K562 (cell line): ENCODE measurements at regions not wholly inside any gene's neighbourhood (a gene's known extent, or its start where the extent isn't known, plus 50 kb on each side); places are given as distances from the start of the nearest gene placed in this dataset.

Experiments
- ATAC-seq: fragments of 200-7000 bp; cut with Tn5 transposase; 3 replicates; pipeline ENCODE4 v1.9.1; 2020; ENCODE audit warnings: moderate library complexity
- BruUV-seq: library from RNA; stranded (reverse); fragments of 400-500 nt; replicated peaks from 2 replicates; lab custom pipeline; 2021; lab: Mats Ljungman, UMichigan
- CTCF ChIA-PET: fragments of 300-600 bp; formaldehyde crosslinking; extraction: SDS; loops from one replicate; lab custom pipeline; 2021; ENCODE audit warnings: low intra/inter-chr PET ratio; lab: Yijun Ruan, JAX
- POLR2A ChIA-PET: fragments of 300-600, 350-650 bp; sonication (Branson Sonifier 250); formaldehyde crosslinking; extraction: SDS; loops from one replicate; lab custom pipeline; 2021; ENCODE audit warnings: antibody characterized with exemption, inconsistent platforms; lab: Yijun Ruan, JAX
- DNase-seq, 4 experiments: peaks; one replicate each; pipeline versions ENCODE4 v3.0.0 to v3.0.0-alpha.2; 2011 to 2018; ENCODE audit warnings: low spot score in 3 of 4, mixed read lengths in 3 of 4; ENCODE audit errors: extremely low read depth in 1 of 4
- FAIRE-seq: peaks from 2 replicates; lab custom pipeline; 2011; peaks lifted over from hg19 to GRCh38; lab: Jason Lieb, UNC
- H2AFZ ChIP-seq: 2 replicates; pipeline ENCODE4 v1.6.0; 2011; ENCODE audit warnings: low read depth, low read length, control low read depth, inconsistent platforms
- H3K27ac ChIP-seq: fragments of 200-600 bp; 3 replicates; pipeline ENCODE4 v1.8.0; 2011; ENCODE audit warnings: low read depth, mild to moderate bottlenecking, control low read depth, inconsistent platforms, low read length, moderate library complexity, mixed read lengths; ENCODE audit errors: extremely low read depth
- H3K27me3 ChIP-seq, 2 experiments: fragments of 300-600 bp in 1 of 2; 2 replicates in 1 of 2; 3 replicates in 1 of 2; pipeline versions ENCODE4 v1.6.0 to v1.8.0; 2011; ENCODE audit warnings: inconsistent platforms in 2 of 2, low read length in 2 of 2, mild to moderate bottlenecking in 1 of 2, mixed read lengths in 1 of 2, moderate library complexity in 1 of 2; ENCODE audit not compliant: control insufficient read depth in 2 of 2, insufficient read depth in 2 of 2
- H3K36me3 ChIP-seq: fragments of 300-600 bp; 3 replicates; pipeline ENCODE4 v1.8.0; 2011; ENCODE audit warnings: mild to moderate bottlenecking, low read length, inconsistent platforms; ENCODE audit not compliant: control insufficient read depth, insufficient read depth
- H3K4me1 ChIP-seq, 2 experiments: fragments of 200-600 bp in 1 of 2; replicated peaks in 1 of 2; 2 replicates in 1 of 2; 3 replicates in 1 of 2; pipeline versions ENCODE4 v1.5.1 to v1.8.0; 2011; ENCODE audit warnings: inconsistent platforms in 2 of 2, low read length in 2 of 2, mild to moderate bottlenecking in 1 of 2, mixed read lengths in 1 of 2, moderate library complexity in 1 of 2; ENCODE audit not compliant: control insufficient read depth in 2 of 2, insufficient read depth in 2 of 2
- H3K4me2 ChIP-seq: 2 replicates; pipeline ENCODE4 v1.6.1; 2011; ENCODE audit warnings: low read length, control low read depth, inconsistent platforms, mixed read lengths; ENCODE audit not compliant: insufficient read depth
- H3K4me3 ChIP-seq: fragments of 200-600 bp; sonication (generic), shearing (Covaris generic); 2 replicates; pipeline ENCODE4 v1.5.1; 2016; ENCODE audit warnings: control low read depth, inconsistent platforms
- H3K79me2 ChIP-seq: fragments of 200-600 bp; 3 replicates; pipeline ENCODE4 v1.8.0; 2011; ENCODE audit warnings: low read length, inconsistent platforms; ENCODE audit not compliant: control insufficient read depth, insufficient read depth
- H3K9ac ChIP-seq, 2 experiments: 2 replicates each; pipeline versions ENCODE4 v1.6.0 to v1.6.1; 2011; ENCODE audit warnings: low read depth in 2 of 2, low read length in 2 of 2, control low read depth in 1 of 2, inconsistent platforms in 1 of 2, mild to moderate bottlenecking in 1 of 2, mixed read lengths in 1 of 2; ENCODE audit not compliant: insufficient read depth in 1 of 2
- H3K9me1 ChIP-seq: one replicate; pipeline ENCODE4 v1.6.0; 2011; ENCODE audit warnings: inconsistent platforms, mild to moderate bottlenecking, low read length, moderate library complexity; ENCODE audit not compliant: control insufficient read depth, insufficient read depth
- H3K9me3 ChIP-seq: replicated peaks from 2 replicates; pipeline ENCODE4 v1.5.1; 2011; ENCODE audit warnings: low read depth, low read length, inconsistent platforms; ENCODE audit not compliant: control insufficient read depth, insufficient read depth
- H4K20me1 ChIP-seq: replicated peaks from 2 replicates; pipeline ENCODE4 v1.6.1; 2011; ENCODE audit warnings: low read length, inconsistent platforms, mixed read lengths; ENCODE audit not compliant: control insufficient read depth, insufficient read depth
- AFF1 ChIP-seq, 2 experiments: fragments of 450-650 bp; IDR thresholded peaks; 2 replicates each; pipeline ENCODE4 v1.6.1; 2018; ENCODE audit warnings: mild to moderate bottlenecking in 2 of 2, low read depth in 1 of 2; ENCODE audit not compliant: partially characterized antibody in 2 of 2
- ARID3A ChIP-seq: IDR thresholded peaks from 2 replicates; pipeline ENCODE4 v1.6.1; 2012; ENCODE audit warnings: low read depth, low read length, improper control_type of control experiment, borderline replicate concordance
- CHCHD3 ChIP-seq: fragments of 250-450 bp; sonication (Bioruptor Pico); IDR thresholded peaks from 2 replicates; pipeline ENCODE4 v2.1.2; 2022; ENCODE audit warnings: mild to moderate bottlenecking
- CHD1 ChIP-seq: fragments of 200-600 bp; sonication (generic); IDR thresholded peaks from one replicate; pipeline ENCODE4 v1.6.1; 2012; ENCODE audit warnings: mild to moderate bottlenecking, moderate library complexity, low read length, inconsistent platforms
- CREB1 ChIP-seq, 2 experiments: sonication (generic) in 1 of 2; formaldehyde crosslinking in 1 of 2; IDR thresholded peaks; 2 replicates each; pipeline versions ENCODE4 v1.6.1 to v1.8.0; 2012 to 2022; ENCODE audit warnings: inconsistent platforms in 1 of 2, mild to moderate bottlenecking in 1 of 2, missing genetic modification reagents in 1 of 2, moderate library complexity in 1 of 2
- DMBX1 ChIP-seq: fragments of 250-450 bp; sonication (Bioruptor Pico); IDR thresholded peaks from 2 replicates; pipeline ENCODE4 v1.8.0; 2022; ENCODE audit warnings: inconsistent platforms, mild to moderate bottlenecking, moderate library complexity, borderline replicate concordance
- E4F1 ChIP-seq: fragments of 250-450 bp; sonication (Bioruptor Pico); IDR thresholded peaks from 2 replicates; pipeline ENCODE4 v1.5.0; 2021; ENCODE audit warnings: mild to moderate bottlenecking, borderline replicate concordance
- HDAC3 ChIP-seq: fragments of 450-650 bp; IDR thresholded peaks from 2 replicates; pipeline ENCODE4 v1.6.1; 2018; ENCODE audit warnings: borderline replicate concordance, mild to moderate bottlenecking, moderate library complexity; ENCODE audit not compliant: partially characterized antibody
- PHB ChIP-seq: fragments of 250-450 bp; sonication (Bioruptor Pico); IDR thresholded peaks from 2 replicates; pipeline ENCODE4 v1.5.0; 2021
- SPI1 ChIP-seq: IDR thresholded peaks from 2 replicates; pipeline ENCODE4 v1.6.1; 2011; ENCODE audit warnings: low read depth, low read length, control low read depth, borderline replicate concordance
- TBP ChIP-seq: optimal IDR thresholded peaks from 2 replicates; pipeline ENCODE3; 2011; ENCODE audit warnings: low read depth, low read length, improper control_type of control experiment
- TEAD2 ChIP-seq: fragments of 450-650 bp; IDR thresholded peaks from 2 replicates; pipeline ENCODE4 v1.6.1; 2016; ENCODE audit warnings: missing genetic modification characterization, control low read depth, missing compliant biosample characterization
- ZBTB12 ChIP-seq: fragments of 250-450 bp; sonication (Bioruptor Pico); IDR thresholded peaks from 2 replicates; pipeline ENCODE4 v1.4.0; 2020
- WGBS: fragments of 100-300 bp; shearing (Covaris generic); methylation state at CpG from one replicate; pipeline ENCODE4 v1.1.6; 2016; ENCODE audit warnings: low coverage, mixed read lengths; ENCODE audit not compliant: insufficient coverage; ENCODE audit errors: missing lambda C conversion rate; 5-methylcytosine and 5-hydroxymethylcytosine counted together
- in situ Hi-C: fragments of 300-500 bp; cut with MboI; formaldehyde crosslinking; loops from 4 replicates; pipeline ENCODE4 v1.15.0; 2018; ENCODE audit warnings: inconsistent platforms, mixed read lengths
- intact Hi-C: fragments of 100-400 bp; cut with micrococcal nuclease; formaldehyde crosslinking; loops from 2 replicates; pipeline ENCODE4 v1.14.2; 2022

DNA sequence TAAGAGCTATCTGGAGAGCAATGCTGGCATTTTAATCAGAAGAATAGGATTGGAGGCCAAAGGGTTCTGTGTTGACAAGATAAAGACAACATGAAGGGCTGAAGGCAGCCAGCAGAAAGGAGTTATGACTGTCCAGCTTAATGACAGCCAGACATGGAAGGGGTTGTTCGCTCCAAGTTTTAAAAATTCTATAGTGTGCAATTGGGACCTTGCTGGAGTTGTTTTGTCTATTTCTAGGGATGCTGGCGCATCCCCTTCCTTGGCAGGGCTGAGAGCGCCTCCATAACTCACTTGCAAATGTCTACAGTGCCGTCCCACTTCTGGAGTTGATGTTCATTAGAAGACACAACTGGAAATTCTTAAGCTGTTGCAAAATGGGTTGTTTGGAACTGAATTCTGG lies 200.7 kb downstream of the TLE3 start:
- H3K79me2 ChIP-seq: no peaks in the 10 kb centered on the region
- no peaks in the 10 kb centered on the region for H3K9me1 ChIP-seq
- no peaks in the 10 kb centered on the region for H3K4me1 ChIP-seq
- H3K27me3 ChIP-seq: peaks cover 0 to 4% of the 10 kb centered on the region in 2 experiments; a peak in 3 of 5 replicates
- no peak for ATAC-seq
- ChIA-PET POLR2A (no interaction called here), CTCF (no interaction called here)
- H3K4me2 ChIP-seq: no peak overlapping the region
- in situ Hi-C loops (no loop called here), intact Hi-C loops (no loop called here)
- FAIRE-seq: no peak
- no peak overlapping the region for H2AFZ ChIP-seq
- H4K20me1 ChIP-seq: no peaks in the 10 kb centered on the region
- WGBS: 0% methylated on average over 4 of the region's 4 CpGs
- no peak overlapping the region for H3K27ac ChIP-seq
- H3K9ac ChIP-seq: no peak overlapping the region
- H3K4me3 ChIP-seq: no peak overlapping the region
- DNase-seq: no peak
- no peaks in the 10 kb centered on the region for H3K9me3 ChIP-seq
- no TSS peak for BruUV-seq
- H3K36me3 ChIP-seq: no peaks in the 10 kb centered on the region
- TF ChIP-seq CREB1 (IDR thresholded peaks at IDR 0.05) (no peak), CREB1 (CRISPR knock-in tag; IDR thresholded peaks at IDR 0.05) (no peak), TEAD2 (tag) (no peak), E4F1 (CRISPR knock-in tag) (no peak), HDAC3 (no peak), TBP (no peak), DMBX1 (CRISPR knock-in tag) (no peak), PHB (no peak), ZBTB12 (CRISPR knock-in tag) (no peak), ARID3A (no peak), CHD1 (no peak), CHCHD3 (no peak), SPI1 (no peak), AFF1 (IDR thresholded peaks at IDR 0.05; ENCODE audit: low read depth in 1 of 2, partially characterized antibody in 2 of 2) (no peak)
